WTC11 (cell line): ENCODE measurements at regions not wholly inside any gene's neighbourhood (a gene's known extent, or its start where the extent isn't known, plus 50 kb on each side); places are given as distances from the start of the nearest gene placed in this dataset.

Experiments
- ATAC-seq: fragments of 200-7000 bp; cut with Tn5 transposase; 2 replicates; pipeline ENCODE4 v1.10.0; 2021; ENCODE audit warnings: mild to moderate bottlenecking, moderate library complexity
- CTCF ChIA-PET: fragments of 300-600 bp; sonication (Branson Sonifier 250); formaldehyde crosslinking; loops from one replicate; lab custom pipeline; 2021; ENCODE audit warnings: antibody characterized with exemption; lab: Charles Lee
- POLR2A ChIA-PET: fragments of 350-600 bp; sonication (Branson Sonifier 250); formaldehyde crosslinking; loops from one replicate; lab custom pipeline; 2021; ENCODE audit warnings: antibody characterized with exemption; lab: Charles Lee
- DNase-seq: peaks from one replicate; pipeline ENCODE4 v3.0.0; 2021; ENCODE audit warnings: low spot score
- H3K27ac Mint-ChIP-seq: 2 replicates; pipeline ENCODE4 v1.8.0; 2021; ENCODE audit warnings: mixed read lengths
- H3K27me3 Mint-ChIP-seq: 2 replicates; pipeline ENCODE4 v1.8.0; 2021; ENCODE audit warnings: low read depth, mild to moderate bottlenecking, moderate library complexity, mixed read lengths
- H3K36me3 Mint-ChIP-seq: 2 replicates; pipeline ENCODE4 v1.8.0; 2021; ENCODE audit warnings: mixed read lengths
- H3K4me1 Mint-ChIP-seq: 2 replicates; pipeline ENCODE4 v1.8.0; 2022; ENCODE audit warnings: mixed read lengths
- H3K4me3 Mint-ChIP-seq: 2 replicates; pipeline ENCODE4 v1.8.0; 2021; ENCODE audit warnings: mild to moderate bottlenecking, moderate library complexity, mixed read lengths
- H3K9me3 Mint-ChIP-seq: 2 replicates; pipeline ENCODE4 v1.8.0; 2021; ENCODE audit warnings: mixed read lengths
- ATF1 ChIP-seq: sonication (generic); formaldehyde crosslinking; IDR thresholded peaks from 2 replicates; pipeline ENCODE4 v1.8.1; 2023; ENCODE audit warnings: mild to moderate bottlenecking, moderate library complexity, missing genetic modification reagents
- FOXJ3 ChIP-seq: sonication (generic); formaldehyde crosslinking; IDR thresholded peaks from 2 replicates; pipeline ENCODE4 v1.9.0; 2021; ENCODE audit warnings: missing genetic modification reagents, mild to moderate bottlenecking, borderline replicate concordance
- GABPB1 ChIP-seq: sonication (generic); formaldehyde crosslinking; IDR thresholded peaks from 2 replicates; pipeline ENCODE4 v1.8.1; 2023; ENCODE audit warnings: mild to moderate bottlenecking, missing genetic modification reagents
- HMGA2 ChIP-seq: fragments of 250-450 bp; sonication (Bioruptor Pico); IDR thresholded peaks from 2 replicates; pipeline ENCODE4 v1.4.0; 2021; ENCODE audit warnings: mild to moderate bottlenecking, moderate library complexity
- MXD4 ChIP-seq: fragments of 250-450 bp; sonication (Bioruptor Pico); IDR thresholded peaks from 2 replicates; pipeline ENCODE4 v1.8.0; 2021; ENCODE audit warnings: mild to moderate bottlenecking, moderate library complexity, borderline replicate concordance
- NFYB ChIP-seq: sonication (generic); formaldehyde crosslinking; conservative IDR thresholded peaks from 2 replicates; pipeline ENCODE4 v1.8.0; 2022; ENCODE audit warnings: low read depth, missing genetic modification reagents
- NR1H2 ChIP-seq: sonication (generic); formaldehyde crosslinking; IDR thresholded peaks from 2 replicates; pipeline ENCODE4 v1.9.0; 2021; ENCODE audit warnings: mild to moderate bottlenecking, moderate library complexity, missing genetic modification reagents
- ZBTB21 ChIP-seq: sonication (generic); formaldehyde crosslinking; IDR thresholded peaks from 2 replicates; pipeline ENCODE4 v1.8.1; 2023; ENCODE audit warnings: mild to moderate bottlenecking, missing genetic modification reagents, borderline replicate concordance
- ZNF121 ChIP-seq: sonication (generic); formaldehyde crosslinking; IDR thresholded peaks from 2 replicates; pipeline ENCODE4 v1.8.0; 2023; ENCODE audit warnings: missing genetic modification reagents
- ZNF232 ChIP-seq: sonication (generic); formaldehyde crosslinking; IDR thresholded peaks from 2 replicates; pipeline ENCODE4 v1.8.0; 2022; ENCODE audit warnings: mild to moderate bottlenecking, missing genetic modification reagents
- TF ChIP-seq, protein P1 (sequence below): fragments of 250-450 bp; sonication (Bioruptor Pico); conservative IDR thresholded peaks from 2 replicates; pipeline ENCODE4 v1.9.0; 2021; ENCODE audit warnings: mild to moderate bottlenecking
- TF ChIP-seq, protein P2 (sequence below): sonication (generic); formaldehyde crosslinking; IDR thresholded peaks from 2 replicates; pipeline ENCODE4 v1.8.1; 2023; ENCODE audit warnings: mild to moderate bottlenecking, missing genetic modification reagents, borderline replicate concordance
- TF ChIP-seq, protein P3 (sequence below): fragments of 250-450 bp; sonication (Bioruptor Pico); IDR thresholded peaks from 2 replicates; pipeline ENCODE4 v1.8.0; 2021; ENCODE audit warnings: mild to moderate bottlenecking
- TF ChIP-seq, protein P4 (sequence below): fragments of 250-450 bp; sonication (Bioruptor Pico); IDR thresholded peaks from 2 replicates; pipeline ENCODE4 v2.1.2; 2022; ENCODE audit warnings: mild to moderate bottlenecking, moderate library complexity
- TF ChIP-seq, protein P5 (sequence below): sonication (generic); formaldehyde crosslinking; IDR thresholded peaks from 2 replicates; pipeline ENCODE4 v1.8.0; 2022; ENCODE audit warnings: mild to moderate bottlenecking, missing genetic modification reagents

DNA sequence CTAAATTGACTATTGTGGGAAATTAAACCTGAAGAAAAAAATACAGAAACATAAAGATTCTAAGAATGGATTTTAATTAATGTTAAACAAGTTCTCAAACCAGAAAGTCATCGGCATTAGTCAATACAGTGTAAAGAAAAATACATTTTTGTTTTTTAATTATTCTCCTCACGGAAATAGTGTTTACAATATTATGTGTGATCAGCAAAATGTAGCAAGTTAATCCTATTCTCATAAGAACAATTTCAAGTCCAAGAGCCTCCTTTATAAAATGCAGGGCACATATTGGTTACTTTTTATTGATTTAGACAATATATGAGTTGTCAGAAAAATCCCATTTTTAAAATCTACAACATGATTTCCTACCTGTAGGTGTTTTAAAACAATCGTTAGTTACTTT, 158.0 kb upstream of the MGAT4C start:
- ATAC-seq, result no peak
- Mint-ChIP-seq H3K36me3 (peaks cover 22% of the 10 kb centered on the region), H3K27ac (no peak overlapping the region), H3K27me3 (no peaks in the 10 kb centered on the region), H3K4me3 (no peak overlapping the region), H3K9me3 (peaks cover 31% of the 10 kb centered on the region), H3K4me1 (no peaks in the 10 kb centered on the region)
- no peak for TF ChIP-seq ZBTB21 (CRISPR knock-in tag)
- TF ChIP-seq HMGA2, result no peak
- TF ChIP-seq, protein P1, sequence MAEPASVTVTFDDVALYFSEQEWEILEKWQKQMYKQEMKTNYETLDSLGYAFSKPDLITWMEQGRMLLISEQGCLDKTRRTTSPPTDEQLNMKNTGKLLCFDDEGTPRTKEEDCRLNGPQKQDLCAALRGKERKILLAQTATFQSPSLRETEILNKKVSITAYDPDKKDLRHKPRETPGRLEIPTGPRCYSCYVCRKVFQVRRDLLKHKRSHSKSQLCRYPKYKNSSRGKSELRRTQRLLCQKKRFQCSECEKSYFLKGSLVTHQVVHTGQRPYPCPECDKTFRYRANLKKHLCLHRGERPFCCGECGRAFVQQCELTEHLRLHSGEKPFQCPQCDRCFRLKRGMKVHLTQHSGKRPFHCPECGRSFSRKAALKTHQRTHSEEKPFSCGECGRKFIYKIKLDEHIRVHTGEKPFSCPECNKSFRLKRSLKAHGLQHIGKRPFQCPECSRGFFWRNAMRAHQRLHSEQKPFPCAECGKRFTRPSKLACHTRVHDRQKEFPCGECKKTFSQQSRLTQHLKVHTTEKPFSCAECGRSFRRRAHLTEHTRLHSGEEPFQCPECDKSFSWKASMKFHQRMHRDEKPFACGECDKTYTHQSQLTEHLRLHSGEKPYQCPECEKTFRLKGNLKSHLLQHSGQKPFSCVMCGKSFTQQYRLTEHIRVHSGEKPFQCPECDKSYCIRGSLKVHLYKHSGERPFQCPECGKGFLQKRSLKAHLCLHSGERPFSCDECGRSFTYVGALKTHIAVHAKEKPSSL (CRISPR knock-in tag), result no peak
- TF ChIP-seq, protein P2, sequence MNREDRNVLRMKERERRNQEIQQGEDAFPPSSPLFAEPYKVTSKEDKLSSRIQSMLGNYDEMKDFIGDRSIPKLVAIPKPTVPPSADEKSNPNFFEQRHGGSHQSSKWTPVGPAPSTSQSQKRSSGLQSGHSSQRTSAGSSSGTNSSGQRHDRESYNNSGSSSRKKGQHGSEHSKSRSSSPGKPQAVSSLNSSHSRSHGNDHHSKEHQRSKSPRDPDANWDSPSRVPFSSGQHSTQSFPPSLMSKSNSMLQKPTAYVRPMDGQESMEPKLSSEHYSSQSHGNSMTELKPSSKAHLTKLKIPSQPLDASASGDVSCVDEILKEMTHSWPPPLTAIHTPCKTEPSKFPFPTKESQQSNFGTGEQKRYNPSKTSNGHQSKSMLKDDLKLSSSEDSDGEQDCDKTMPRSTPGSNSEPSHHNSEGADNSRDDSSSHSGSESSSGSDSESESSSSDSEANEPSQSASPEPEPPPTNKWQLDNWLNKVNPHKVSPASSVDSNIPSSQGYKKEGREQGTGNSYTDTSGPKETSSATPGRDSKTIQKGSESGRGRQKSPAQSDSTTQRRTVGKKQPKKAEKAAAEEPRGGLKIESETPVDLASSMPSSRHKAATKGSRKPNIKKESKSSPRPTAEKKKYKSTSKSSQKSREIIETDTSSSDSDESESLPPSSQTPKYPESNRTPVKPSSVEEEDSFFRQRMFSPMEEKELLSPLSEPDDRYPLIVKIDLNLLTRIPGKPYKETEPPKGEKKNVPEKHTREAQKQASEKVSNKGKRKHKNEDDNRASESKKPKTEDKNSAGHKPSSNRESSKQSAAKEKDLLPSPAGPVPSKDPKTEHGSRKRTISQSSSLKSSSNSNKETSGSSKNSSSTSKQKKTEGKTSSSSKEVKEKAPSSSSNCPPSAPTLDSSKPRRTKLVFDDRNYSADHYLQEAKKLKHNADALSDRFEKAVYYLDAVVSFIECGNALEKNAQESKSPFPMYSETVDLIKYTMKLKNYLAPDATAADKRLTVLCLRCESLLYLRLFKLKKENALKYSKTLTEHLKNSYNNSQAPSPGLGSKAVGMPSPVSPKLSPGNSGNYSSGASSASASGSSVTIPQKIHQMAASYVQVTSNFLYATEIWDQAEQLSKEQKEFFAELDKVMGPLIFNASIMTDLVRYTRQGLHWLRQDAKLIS (CRISPR knock-in tag), result no peak
- TF ChIP-seq, protein P3, sequence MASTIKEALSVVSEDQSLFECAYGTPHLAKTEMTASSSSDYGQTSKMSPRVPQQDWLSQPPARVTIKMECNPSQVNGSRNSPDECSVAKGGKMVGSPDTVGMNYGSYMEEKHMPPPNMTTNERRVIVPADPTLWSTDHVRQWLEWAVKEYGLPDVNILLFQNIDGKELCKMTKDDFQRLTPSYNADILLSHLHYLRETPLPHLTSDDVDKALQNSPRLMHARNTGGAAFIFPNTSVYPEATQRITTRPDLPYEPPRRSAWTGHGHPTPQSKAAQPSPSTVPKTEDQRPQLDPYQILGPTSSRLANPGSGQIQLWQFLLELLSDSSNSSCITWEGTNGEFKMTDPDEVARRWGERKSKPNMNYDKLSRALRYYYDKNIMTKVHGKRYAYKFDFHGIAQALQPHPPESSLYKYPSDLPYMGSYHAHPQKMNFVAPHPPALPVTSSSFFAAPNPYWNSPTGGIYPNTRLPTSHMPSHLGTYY (CRISPR knock-in tag), result no peak
- no peak for TF ChIP-seq FOXJ3 (CRISPR knock-in tag)
- TF ChIP-seq, protein P4, sequence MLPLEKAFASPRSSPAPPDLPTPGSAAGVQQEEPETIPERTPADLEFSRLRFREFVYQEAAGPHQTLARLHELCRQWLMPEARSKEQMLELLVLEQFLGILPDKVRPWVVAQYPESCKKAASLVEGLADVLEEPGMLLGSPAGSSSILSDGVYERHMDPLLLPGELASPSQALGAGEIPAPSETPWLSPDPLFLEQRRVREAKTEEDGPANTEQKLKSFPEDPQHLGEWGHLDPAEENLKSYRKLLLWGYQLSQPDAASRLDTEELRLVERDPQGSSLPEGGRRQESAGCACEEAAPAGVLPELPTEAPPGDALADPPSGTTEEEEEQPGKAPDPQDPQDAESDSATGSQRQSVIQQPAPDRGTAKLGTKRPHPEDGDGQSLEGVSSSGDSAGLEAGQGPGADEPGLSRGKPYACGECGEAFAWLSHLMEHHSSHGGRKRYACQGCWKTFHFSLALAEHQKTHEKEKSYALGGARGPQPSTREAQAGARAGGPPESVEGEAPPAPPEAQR (CRISPR knock-in tag), result no peak
- TF ChIP-seq ZNF232 (CRISPR knock-in tag), result no peak
- no peak for DNase-seq
- POLR2A ChIA-PET, result no interaction called here
- CTCF ChIA-PET, result no interaction called here

DNA sequence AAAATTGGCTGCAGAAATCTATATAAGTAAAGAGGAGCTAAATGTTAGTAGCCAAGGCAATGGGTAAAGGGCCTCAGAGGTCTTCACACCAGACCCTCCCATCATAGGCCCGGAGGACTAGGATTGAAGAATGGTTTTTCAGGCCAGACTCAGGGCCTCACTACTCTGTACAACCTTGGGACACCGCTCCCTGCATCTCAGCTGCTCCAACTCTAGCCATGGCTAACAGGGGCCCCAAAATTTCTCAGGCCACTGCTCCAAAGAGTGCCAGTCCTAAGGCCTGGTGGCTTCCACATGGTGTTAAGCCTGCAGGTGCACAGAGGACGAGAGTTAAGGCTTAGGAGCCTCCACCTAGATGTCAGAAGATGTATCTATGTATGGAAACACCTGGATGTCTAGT, 155.5 kb upstream of the MGAT4C start:
- DNase-seq, result no peak
- TF ChIP-seq GABPB1 (CRISPR knock-in tag), result no peak
- no peak for TF ChIP-seq ZNF121 (CRISPR knock-in tag)
- TF ChIP-seq NR1H2 (CRISPR knock-in tag), result no peak
- TF ChIP-seq, protein P5, sequence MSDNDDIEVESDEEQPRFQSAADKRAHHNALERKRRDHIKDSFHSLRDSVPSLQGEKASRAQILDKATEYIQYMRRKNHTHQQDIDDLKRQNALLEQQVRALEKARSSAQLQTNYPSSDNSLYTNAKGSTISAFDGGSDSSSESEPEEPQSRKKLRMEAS (CRISPR knock-in tag), result no peak
- no peak for TF ChIP-seq NFYB (CRISPR knock-in tag)
- no peak for TF ChIP-seq ATF1 (CRISPR knock-in tag)
- no peak for TF ChIP-seq MXD4 (CRISPR knock-in tag)
- CTCF ChIA-PET, result no interaction called here

More for the DNA sequence above, 155.5 kb upstream of the MGAT4C start:
- POLR2A ChIA-PET, result no interaction called here
- Mint-ChIP-seq H3K27me3 (no peaks in the 10 kb centered on the region), H3K27ac (no peak overlapping the region), H3K9me3 (peaks cover 39% of the 10 kb centered on the region), H3K4me3 (no peak overlapping the region), H3K36me3 (peaks cover 31% of the 10 kb centered on the region), H3K4me1 (no peaks in the 10 kb centered on the region)
- ATAC-seq, result no peak
